ENCODE measurements at regions not wholly inside any gene's neighbourhood (a gene's known extent, or its start where the extent isn't known, plus 50 kb on each side); places are given as distances from the start of the nearest gene placed in this dataset.
A peak's percentile ranks its signal among the peaks of the same experiment; 100 is the strongest.

GRCh38 chr10:107502229-107502985, 337.9 kb upstream of the SORCS1 start:
- no peak for TF ChIP-seq CTCF (IDR thresholded peaks at IDR 0.05; ENCODE audit: low read length, missing control alignments)
- H3K4me3 ChIP-seq (replicated peaks; ENCODE audit: low read depth, low read length), result no peak overlapping the region
- no peak for DNase-seq (ENCODE audit: low read depth)

- no peak for DNase-seq (ENCODE audit: low read depth)
Measured at GRCh38 chr10:107498983-107499382, 334.5 kb upstream of the SORCS1 start.

GRCh38 chr10:107497024-107497423, 332.5 kb upstream of the SORCS1 start:
- no peak overlapping the region for H3K4me3 ChIP-seq (replicated peaks; ENCODE audit: low read depth, low read length)
- DNase-seq (ENCODE audit: low read depth), result no peak
- TF ChIP-seq CTCF (IDR thresholded peaks at IDR 0.05; ENCODE audit: low read length, missing control alignments), result no peak

More at GRCh38 chr10:107498983-107499382, 334.5 kb upstream of the SORCS1 start:
- no peak for TF ChIP-seq CTCF (IDR thresholded peaks at IDR 0.05; ENCODE audit: low read length, missing control alignments)
- no peak overlapping the region for H3K4me3 ChIP-seq (replicated peaks; ENCODE audit: low read depth, low read length)

GRCh38 chr10:107496594-107496993, 332.1 kb upstream of the SORCS1 start:
- DNase-seq (ENCODE audit: low read depth), result peak; percentile 6
- no peak overlapping the region for H3K4me3 ChIP-seq (replicated peaks; ENCODE audit: low read depth, low read length)
- no peak for TF ChIP-seq CTCF (IDR thresholded peaks at IDR 0.05; ENCODE audit: low read length, missing control alignments)

- TF ChIP-seq CTCF (IDR thresholded peaks at IDR 0.05; ENCODE audit: low read length, missing control alignments), result no peak
- no peak for DNase-seq (ENCODE audit: low read depth)
- no peak overlapping the region for H3K4me3 ChIP-seq (replicated peaks; ENCODE audit: low read depth, low read length)
Measured at GRCh38 chr10:107492389-107492788, 327.9 kb upstream of the SORCS1 start.

GRCh38 chr10:107490389-107490788, 325.9 kb upstream of the SORCS1 start:
- no peak for DNase-seq (ENCODE audit: low read depth)
- no peak for TF ChIP-seq CTCF (IDR thresholded peaks at IDR 0.05; ENCODE audit: low read length, missing control alignments)

GRCh38 chr10:107487284-107487683, 322.8 kb upstream of the SORCS1 start:
- H3K4me3 ChIP-seq (replicated peaks; ENCODE audit: low read depth, low read length), result no peak overlapping the region
- DNase-seq (ENCODE audit: low read depth), result no peak
- no peak for TF ChIP-seq CTCF (IDR thresholded peaks at IDR 0.05; ENCODE audit: low read length, missing control alignments)

More at GRCh38 chr10:107490389-107490788, 325.9 kb upstream of the SORCS1 start:
- H3K4me3 ChIP-seq (replicated peaks; ENCODE audit: low read depth, low read length), result no peak overlapping the region

Data from fibroblast of pulmonary artery (primary cell).